Esophagus squamous epithelium (tissue), 4 donors: ENCODE measurements at regions not wholly inside any gene's neighbourhood (a gene's known extent, or its start where the extent isn't known, plus 50 kb on each side); places are given as distances from the start of the nearest gene placed in this dataset.

ENCODE experiments used
- POLR2A ChIP-seq, 4 donors: fragments of 450-650 bp; IDR thresholded peaks; one replicate each; pipeline ENCODE4 v1.6.1; 2017; ENCODE audit warnings: antibody characterized with exemption in 4 of 4, mild to moderate bottlenecking in 4 of 4, moderate library complexity in 3 of 4
- TF ChIP-seq, protein P1 (sequence below), 6 experiments: fragments of 450-650 bp in 4 of 6; fragments of 200-600 bp in 2 of 6; sonication (generic) in 2 of 6; IDR thresholded peaks; one replicate each; pipeline ENCODE4 v1.5.1; 2016 to 2019; ENCODE audit warnings: antibody characterized with exemption in 6 of 6, mild to moderate bottlenecking in 4 of 6, moderate library complexity in 4 of 6

DNA sequence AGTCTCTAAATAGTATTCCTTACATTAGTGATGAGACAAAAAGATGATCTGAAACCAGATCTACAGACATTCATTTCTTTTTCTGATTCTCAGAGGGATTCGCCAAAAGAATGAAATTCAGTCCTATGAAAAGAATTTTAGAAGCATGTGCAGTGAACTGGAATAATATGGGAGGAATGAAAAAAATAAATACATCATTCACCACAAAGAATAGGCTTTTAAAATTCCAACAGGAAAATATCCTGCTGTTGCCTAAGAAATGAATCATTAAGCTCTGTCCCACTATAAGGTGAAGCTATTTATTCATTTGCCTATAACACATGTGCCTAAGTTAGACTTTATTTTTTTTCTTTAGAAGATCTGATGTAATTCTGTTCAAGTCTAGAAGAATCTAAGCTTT is 165.9 kb downstream of the IL15 start:
- TF ChIP-seq, protein P1, sequence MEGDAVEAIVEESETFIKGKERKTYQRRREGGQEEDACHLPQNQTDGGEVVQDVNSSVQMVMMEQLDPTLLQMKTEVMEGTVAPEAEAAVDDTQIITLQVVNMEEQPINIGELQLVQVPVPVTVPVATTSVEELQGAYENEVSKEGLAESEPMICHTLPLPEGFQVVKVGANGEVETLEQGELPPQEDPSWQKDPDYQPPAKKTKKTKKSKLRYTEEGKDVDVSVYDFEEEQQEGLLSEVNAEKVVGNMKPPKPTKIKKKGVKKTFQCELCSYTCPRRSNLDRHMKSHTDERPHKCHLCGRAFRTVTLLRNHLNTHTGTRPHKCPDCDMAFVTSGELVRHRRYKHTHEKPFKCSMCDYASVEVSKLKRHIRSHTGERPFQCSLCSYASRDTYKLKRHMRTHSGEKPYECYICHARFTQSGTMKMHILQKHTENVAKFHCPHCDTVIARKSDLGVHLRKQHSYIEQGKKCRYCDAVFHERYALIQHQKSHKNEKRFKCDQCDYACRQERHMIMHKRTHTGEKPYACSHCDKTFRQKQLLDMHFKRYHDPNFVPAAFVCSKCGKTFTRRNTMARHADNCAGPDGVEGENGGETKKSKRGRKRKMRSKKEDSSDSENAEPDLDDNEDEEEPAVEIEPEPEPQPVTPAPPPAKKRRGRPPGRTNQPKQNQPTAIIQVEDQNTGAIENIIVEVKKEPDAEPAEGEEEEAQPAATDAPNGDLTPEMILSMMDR (IDR thresholded peaks at IDR 0.05) = no peak
- no peak for TF ChIP-seq POLR2A (IDR thresholded peaks at IDR 0.05)
